ELR (cell line): ENCODE measurements at regions not wholly inside any gene's neighbourhood (a gene's known extent, or its start where the extent isn't known, plus 50 kb on each side); places are given as distances from the start of the nearest gene placed in this dataset.

ENCODE experiments used
- DNase-seq: peaks from one replicate; pipeline ENCODE4 v3.0.0-alpha.2; 2015; ENCODE audit warnings: low read depth

GRCh38 chr6:10305790-10306415 lies 109.0 kb downstream of the TFAP2A start:
- no peak for DNase-seq

- DNase-seq: peak; percentile 20
Observed at GRCh38 chr6:10303608-10304506, 111.0 kb downstream of the TFAP2A start.

GRCh38 chr6:10302566-10303235 lies 112.2 kb downstream of the TFAP2A start:
- DNase-seq: no peak

- peak; percentile 56 for DNase-seq
Observed at GRCh38 chr6:10300071-10300470, 114.8 kb downstream of the TFAP2A start.

GRCh38 chr6:10297832-10298231 lies 117.0 kb downstream of the TFAP2A start:
- DNase-seq: peak; percentile 20

GRCh38 chr6:10278746-10279145 lies 136.1 kb downstream of the TFAP2A start:
- no peak for DNase-seq

GRCh38 chr6:10276660-10277287 lies 138.1 kb downstream of the TFAP2A start:
- peak; percentile 38 for DNase-seq

- DNase-seq: peak; percentile 87
Observed at GRCh38 chr6:10276106-10276505, 138.8 kb downstream of the TFAP2A start.

- peak; percentile 63 for DNase-seq
Observed at GRCh38 chr6:10272591-10272990, 142.3 kb downstream of the TFAP2A start.

- DNase-seq: no peak
Observed at GRCh38 chr6:10271982-10272381, 142.9 kb downstream of the TFAP2A start.

- DNase-seq: peak; percentile 56
Observed at GRCh38 chr6:10269814-10270472, 144.9 kb downstream of the TFAP2A start.

GRCh38 chr6:10268611-10269310 lies 146.1 kb downstream of the TFAP2A start:
- no peak for DNase-seq

GRCh38 chr6:10268111-10268510 lies 146.8 kb downstream of the TFAP2A start:
- no peak for DNase-seq

- no peak for DNase-seq
Observed at GRCh38 chr6:10266462-10266861, 148.4 kb downstream of the TFAP2A start.

- no peak for DNase-seq
Observed at GRCh38 chr6:10266061-10266460, 148.8 kb downstream of the TFAP2A start.

- no peak for DNase-seq
Observed at GRCh38 chr6:10262505-10262904, 152.4 kb downstream of the TFAP2A start.

GRCh38 chr6:10259671-10260070 lies 155.2 kb downstream of the TFAP2A start:
- no peak for DNase-seq

GRCh38 chr6:10258341-10258740 lies 156.5 kb downstream of the TFAP2A start:
- DNase-seq: no peak

- peak; percentile 61 for DNase-seq
Observed at GRCh38 chr6:10256113-10256690, 158.7 kb downstream of the TFAP2A start.

- no peak for DNase-seq
Observed at GRCh38 chr6:10250655-10251220, 164.1 kb downstream of the TFAP2A start.
